ENCODE measurements at regions not wholly inside any gene's neighbourhood (a gene's known extent, or its start where the extent isn't known, plus 50 kb on each side); places are given as distances from the start of the nearest gene placed in this dataset.

DNA sequence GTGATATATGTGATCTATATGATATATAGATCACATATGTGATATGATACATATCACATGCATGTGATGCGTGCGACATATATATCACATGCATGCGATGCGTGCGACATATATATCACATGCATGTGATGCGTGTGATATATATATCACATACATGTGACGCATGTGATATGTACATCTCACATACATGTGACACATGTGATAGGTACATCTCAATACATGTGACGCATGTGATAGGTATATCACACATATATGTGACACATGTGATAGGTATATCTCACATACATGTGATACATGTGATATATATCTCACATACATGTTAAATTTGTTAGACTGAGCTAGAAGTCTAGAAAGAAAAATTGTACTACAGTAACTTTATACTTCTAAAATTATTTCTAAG, 1095.9 kb downstream of the EFNA5 start:
- Histone ChIP-seq H3K9ac (no peak overlapping the region), H3K4me2 (no peak overlapping the region), H3K36me3 (no peaks in the 10 kb centered on the region), H3K4me3 (no peak overlapping the region), H3K27me3 (no peaks in the 10 kb centered on the region), H4K20me1 (no peaks in the 10 kb centered on the region), H3K27ac (no peak overlapping the region), H3K9me3 (replicated peaks in 1 of 11) (no peaks in the 10 kb centered on the region), H3K4me1 (no peaks in the 10 kb centered on the region)
- no peak for TF ChIP-seq Cebpa-rat (IDR thresholded peaks at IDR 0.05)

GRCh38 chr5:106566031-106566430, 1104.7 kb downstream of the EFNA5 start:
- Histone ChIP-seq H3K9ac (no peak overlapping the region), H3K27me3 (no peaks in the 10 kb centered on the region), H3K4me3 (no peak overlapping the region), H3K9me3 (replicated peaks in 1 of 11) (peaks cover 0 to 15% (median 0%) of the 10 kb centered on the region in 11 experiments; a peak in 3 of 22 replicates), H3K4me2 (no peak overlapping the region), H3K36me3 (no peaks in the 10 kb centered on the region), H3K27ac (no peak overlapping the region), H3K4me1 (no peaks in the 10 kb centered on the region), H4K20me1 (no peaks in the 10 kb centered on the region)
- no peak for TF ChIP-seq Cebpa-rat (IDR thresholded peaks at IDR 0.05)

GRCh38 chr5:106545325-106545724, 1125.4 kb downstream of the EFNA5 start:
- no peaks in the 10 kb centered on the region for H3K27me3 ChIP-seq
- H3K4me1 ChIP-seq, result no peaks in the 10 kb centered on the region
- no peak for TF ChIP-seq Cebpa-rat (IDR thresholded peaks at IDR 0.05)
- H3K9me3 ChIP-seq (replicated peaks in 1 of 11), result peaks cover 28 to 55% (median 41%) of the 10 kb centered on the region in 11 experiments
- no peak overlapping the region for H3K9ac ChIP-seq
- no peak overlapping the region for H3K4me3 ChIP-seq
- no peak overlapping the region for H3K4me2 ChIP-seq
- H4K20me1 ChIP-seq, result no peaks in the 10 kb centered on the region
- H3K27ac ChIP-seq, result no peak overlapping the region
- H3K36me3 ChIP-seq, result no peaks in the 10 kb centered on the region; a peak in 1 of 22 replicates

- Histone ChIP-seq H3K4me3 (no peak overlapping the region), H3K9me3 (replicated peaks in 1 of 11) (peaks cover 28 to 57% (median 41%) of the 10 kb centered on the region in 11 experiments), H4K20me1 (no peaks in the 10 kb centered on the region), H3K27me3 (no peaks in the 10 kb centered on the region), H3K9ac (no peak overlapping the region), H3K36me3 (no peaks in the 10 kb centered on the region; a peak in 1 of 22 replicates), H3K4me2 (no peak overlapping the region), H3K4me1 (no peaks in the 10 kb centered on the region), H3K27ac (no peak overlapping the region)
- TF ChIP-seq Cebpa-rat (IDR thresholded peaks at IDR 0.05), result no peak
These were observed 1127.4 kb downstream of the EFNA5 start for GRCh38 chr5:106543330-106543729.

DNA sequence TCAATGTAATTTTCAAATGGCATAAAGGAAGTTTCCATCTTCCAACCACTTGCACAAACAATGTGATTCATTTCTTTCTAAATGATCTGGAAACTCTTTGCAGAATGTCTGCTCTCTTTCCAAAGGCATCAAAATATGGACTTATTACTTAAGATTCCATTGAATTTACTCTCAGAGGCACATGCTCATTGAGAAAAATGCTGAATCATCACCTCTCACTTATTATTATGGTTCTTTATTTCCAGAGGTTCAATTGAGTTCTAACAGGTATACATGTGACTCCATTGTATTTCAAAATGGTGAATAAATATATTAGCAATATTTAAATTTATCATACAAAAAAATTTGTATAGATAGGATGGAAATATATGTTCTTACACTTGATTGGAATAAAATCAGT, 1140.6 kb downstream of the EFNA5 start:
- no peaks in the 10 kb centered on the region for H3K4me1 ChIP-seq
- H3K4me2 ChIP-seq, result no peak overlapping the region
- TF ChIP-seq Cebpa-rat (IDR thresholded peaks at IDR 0.05), result no peak
- H3K9ac ChIP-seq, result no peak overlapping the region
- H3K4me3 ChIP-seq, result no peak overlapping the region
- H3K27ac ChIP-seq, result no peak overlapping the region
- no peaks in the 10 kb centered on the region for H4K20me1 ChIP-seq
- no peaks in the 10 kb centered on the region for H3K9me3 ChIP-seq (replicated peaks in 1 of 11)
- no peaks in the 10 kb centered on the region for H3K36me3 ChIP-seq
- H3K27me3 ChIP-seq, result no peaks in the 10 kb centered on the region

- Histone ChIP-seq H3K4me1 (no peaks in the 10 kb centered on the region), H3K9ac (no peak overlapping the region), H3K27me3 (no peaks in the 10 kb centered on the region), H3K9me3 (replicated peaks in 1 of 11) (no peaks in the 10 kb centered on the region), H3K4me2 (no peak overlapping the region), H3K4me3 (no peak overlapping the region), H3K27ac (no peak overlapping the region), H4K20me1 (no peaks in the 10 kb centered on the region), H3K36me3 (no peaks in the 10 kb centered on the region)
- TF ChIP-seq Cebpa-rat (IDR thresholded peaks at IDR 0.05), result no peak
These were observed 1145.3 kb downstream of the EFNA5 start for GRCh38 chr5:106525438-106525837.

- Histone ChIP-seq H3K4me1 (no peaks in the 10 kb centered on the region), H4K20me1 (no peaks in the 10 kb centered on the region), H3K36me3 (no peaks in the 10 kb centered on the region), H3K4me2 (no peak overlapping the region), H3K4me3 (no peak overlapping the region), H3K27me3 (no peaks in the 10 kb centered on the region), H3K9me3 (replicated peaks in 1 of 11) (no peaks in the 10 kb centered on the region), H3K9ac (no peak overlapping the region), H3K27ac (no peak overlapping the region)
- no peak for TF ChIP-seq Cebpa-rat (IDR thresholded peaks at IDR 0.05)
These were observed 1146.9 kb downstream of the EFNA5 start for GRCh38 chr5:106523852-106524251.

GRCh38 chr5:106522296-106522695, 1148.4 kb downstream of the EFNA5 start:
- no peak for TF ChIP-seq Cebpa-rat (IDR thresholded peaks at IDR 0.05)
- no peak overlapping the region for H3K27ac ChIP-seq
- H3K4me2 ChIP-seq, result no peak overlapping the region

GRCh38 chr5:106521701-106522100, 1149.0 kb downstream of the EFNA5 start:
- H3K36me3 ChIP-seq, result no peaks in the 10 kb centered on the region
- no peak overlapping the region for H3K4me3 ChIP-seq
- H3K4me2 ChIP-seq, result no peak overlapping the region
- no peaks in the 10 kb centered on the region for H3K9me3 ChIP-seq (replicated peaks in 1 of 11)
- H4K20me1 ChIP-seq, result no peaks in the 10 kb centered on the region
- H3K4me1 ChIP-seq, result no peaks in the 10 kb centered on the region
- H3K9ac ChIP-seq, result no peak overlapping the region
- H3K27ac ChIP-seq, result no peak overlapping the region
- TF ChIP-seq Cebpa-rat (IDR thresholded peaks at IDR 0.05), result no peak
- H3K27me3 ChIP-seq, result no peaks in the 10 kb centered on the region

More at GRCh38 chr5:106522296-106522695, 1148.4 kb downstream of the EFNA5 start:
- H3K4me1 ChIP-seq, result no peaks in the 10 kb centered on the region
- H3K27me3 ChIP-seq, result no peaks in the 10 kb centered on the region
- H4K20me1 ChIP-seq, result no peaks in the 10 kb centered on the region
- no peaks in the 10 kb centered on the region for H3K9me3 ChIP-seq (replicated peaks in 1 of 11)
- H3K36me3 ChIP-seq, result no peaks in the 10 kb centered on the region
- no peak overlapping the region for H3K9ac ChIP-seq
- no peak overlapping the region for H3K4me3 ChIP-seq

- Histone ChIP-seq H3K36me3 (no peaks in the 10 kb centered on the region), H3K4me2 (no peak overlapping the region), H3K9me3 (replicated peaks in 1 of 11) (peaks cover 0 to 10% (median 0%) of the 10 kb centered on the region in 11 experiments; a peak in 4 of 22 replicates), H3K27ac (no peak overlapping the region), H4K20me1 (no peaks in the 10 kb centered on the region), H3K27me3 (no peaks in the 10 kb centered on the region), H3K9ac (no peak overlapping the region), H3K4me1 (no peaks in the 10 kb centered on the region), H3K4me3 (no peak overlapping the region)
- TF ChIP-seq Cebpa-rat (IDR thresholded peaks at IDR 0.05), result no peak
These were observed 1160.4 kb downstream of the EFNA5 start for GRCh38 chr5:106510321-106510720.
